ENCODE measurements at regions not wholly inside any gene's neighbourhood (a gene's known extent, or its start where the extent isn't known, plus 50 kb on each side); places are given as distances from the start of the nearest gene placed in this dataset.
"Not testable (repeated sequence)": the region's sequence is repeated elsewhere in the genome, so short reads cannot be mapped to it uniquely, and the experiment has no call there.

- Histone ChIP-seq H3K9me3 (peaks cover 0 to 15% (median 3%) of the 10 kb centered on the region in 12 donors), H3K4me1 (no peaks in the 10 kb centered on the region), H3K27ac (no peak overlapping the region), H3K27me3 (no peaks in the 10 kb centered on the region), H3K36me3 (no peaks in the 10 kb centered on the region), H3K4me3 (no peak overlapping the region)
- 70 to 85% (median 78%) methylated on average over 8 of the region's 8 CpGs for WGBS, 4 donors
- DNase-seq (no peak), ATAC-seq (no peak)
- TF ChIP-seq POLR2A (IDR thresholded peaks at IDR 0.05): no peak
- TF ChIP-seq CTCF (IDR thresholded peaks at IDR 0.05): no peak
- intact Hi-C loops (cut with DNase I): loop anchor here in 1 of 10 donors (5.0 kb wide), 1 partner anchor 161 kb away; no protein-coding TSS in a partner anchor
Measured at GRCh38 chr3:151675858-151676615, 57.7 kb upstream of the AADACL2 start.

GRCh38 chr3:151673974-151674373 is 59.8 kb upstream of the AADACL2 start:
- Histone ChIP-seq H3K27ac (no peak overlapping the region), H3K4me1 (no peaks in the 10 kb centered on the region), H3K36me3 (no peaks in the 10 kb centered on the region), H3K27me3 (no peaks in the 10 kb centered on the region), H3K9me3 (peaks cover 0 to 33% (median 3%) of the 10 kb centered on the region in 12 donors), H3K4me3 (no peak overlapping the region)
- TF ChIP-seq CTCF (IDR thresholded peaks at IDR 0.05): no peak
- TF ChIP-seq POLR2A (IDR thresholded peaks at IDR 0.05): no peak
- intact Hi-C loops (cut with DNase I): no loop called here
- ATAC-seq: no peak
- no peak for DNase-seq
- 35 to 45% (median 38%) methylated on average over 1 of the region's 1 CpG for WGBS, 4 donors

- peaks cover 0 to 30% (median 2%) of the 10 kb centered on the region in 12 donors for H3K9me3 ChIP-seq
- H3K27me3 ChIP-seq, DNase-seq, ATAC-seq, H3K4me3 ChIP-seq, H3K27ac ChIP-seq, H3K4me1 ChIP-seq, H3K36me3 ChIP-seq: not testable (repeated sequence)
- 72 to 83% (median 76%) methylated on average over 3 of the region's 3 CpGs for WGBS, 4 donors
- intact Hi-C loops (cut with DNase I): loop anchor here in 2 of 10 donors (10.0 kb wide), 2 partner anchors 223 to 233 kb away; no protein-coding TSS in a partner anchor
Measured at GRCh38 chr3:151667762-151668161, 66.0 kb upstream of the AADACL2 start.

GRCh38 chr3:151660885-151661284 is 72.8 kb upstream of the AADACL2 start:
- intact Hi-C loops (cut with DNase I): loop anchor here in 2 of 10 donors (10.0 kb wide), 2 partner anchors 216 to 226 kb away; no protein-coding TSS in a partner anchor
- no peak for ATAC-seq
- WGBS, 4 donors: 62 to 77% (median 69%) methylated on average over 4 of the region's 4 CpGs
- no peaks in the 10 kb centered on the region for H3K9me3 ChIP-seq
- TF ChIP-seq POLR2A (IDR thresholded peaks at IDR 0.05): no peak
- TF ChIP-seq CTCF (IDR thresholded peaks at IDR 0.05): peak in 5 of 12 donors; percentile 6 to 35 (median 21)
- H3K4me1 ChIP-seq: no peaks in the 10 kb centered on the region
- no peak overlapping the region for H3K27ac ChIP-seq
- no peak for DNase-seq
- no peaks in the 10 kb centered on the region for H3K36me3 ChIP-seq
- H3K4me3 ChIP-seq: no peak overlapping the region
- H3K27me3 ChIP-seq: no peaks in the 10 kb centered on the region
